Thyroid gland (tissue), 4 donors: ENCODE measurements at regions not wholly inside any gene's neighbourhood (a gene's known extent, or its start where the extent isn't known, plus 50 kb on each side); places are given as distances from the start of the nearest gene placed in this dataset.

Experiments
- CTCF ChIP-seq, 6 experiments: fragments of 200-600 bp in 3 of 6; fragments of 450-650 bp in 3 of 6; sonication (generic) in 3 of 6; IDR thresholded peaks; one replicate each; pipeline ENCODE4 v1.5.1; 2016 to 2019; ENCODE audit warnings: antibody characterized with exemption in 6 of 6, mild to moderate bottlenecking in 2 of 6, inconsistent platforms in 1 of 6, moderate library complexity in 1 of 6
- POLR2A ChIP-seq, 2 donors: fragments of 450-650 bp; IDR thresholded peaks; one replicate each; pipeline ENCODE4 v1.6.1; 2017; ENCODE audit warnings: antibody characterized with exemption in 2 of 2, mild to moderate bottlenecking in 2 of 2, moderate library complexity in 1 of 2

- TF ChIP-seq CTCF (IDR thresholded peaks at IDR 0.05): no peak
- TF ChIP-seq POLR2A (IDR thresholded peaks at IDR 0.05): no peak
Observed at GRCh38 chr7:124649397-124650014, 116.1 kb downstream of the GPR37 start.
